ENCODE measurements at regions not wholly inside any gene's neighbourhood (a gene's known extent, or its start where the extent isn't known, plus 50 kb on each side); places are given as distances from the start of the nearest gene placed in this dataset.

DNA sequence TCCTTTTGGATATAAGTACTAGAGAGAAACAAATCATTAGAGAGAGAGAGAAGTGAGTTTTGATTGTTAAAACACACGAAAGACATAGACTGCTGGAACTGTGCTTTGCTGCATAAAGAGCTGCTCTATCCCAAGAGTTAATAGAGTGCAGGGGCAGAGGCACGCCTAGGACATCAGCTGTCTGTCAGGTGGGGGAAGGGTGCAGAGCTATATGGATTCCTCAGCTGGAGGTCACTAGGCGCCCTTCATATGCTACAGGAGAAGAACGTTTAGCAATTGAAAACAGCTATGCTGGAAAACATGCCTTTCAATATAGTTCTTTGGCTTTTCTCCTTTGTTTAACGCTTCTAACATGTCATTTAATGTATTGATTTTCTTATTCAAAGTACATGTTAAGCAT lies 169.0 kb upstream of the MCHR2 start:
- TF ChIP-seq, protein P1, sequence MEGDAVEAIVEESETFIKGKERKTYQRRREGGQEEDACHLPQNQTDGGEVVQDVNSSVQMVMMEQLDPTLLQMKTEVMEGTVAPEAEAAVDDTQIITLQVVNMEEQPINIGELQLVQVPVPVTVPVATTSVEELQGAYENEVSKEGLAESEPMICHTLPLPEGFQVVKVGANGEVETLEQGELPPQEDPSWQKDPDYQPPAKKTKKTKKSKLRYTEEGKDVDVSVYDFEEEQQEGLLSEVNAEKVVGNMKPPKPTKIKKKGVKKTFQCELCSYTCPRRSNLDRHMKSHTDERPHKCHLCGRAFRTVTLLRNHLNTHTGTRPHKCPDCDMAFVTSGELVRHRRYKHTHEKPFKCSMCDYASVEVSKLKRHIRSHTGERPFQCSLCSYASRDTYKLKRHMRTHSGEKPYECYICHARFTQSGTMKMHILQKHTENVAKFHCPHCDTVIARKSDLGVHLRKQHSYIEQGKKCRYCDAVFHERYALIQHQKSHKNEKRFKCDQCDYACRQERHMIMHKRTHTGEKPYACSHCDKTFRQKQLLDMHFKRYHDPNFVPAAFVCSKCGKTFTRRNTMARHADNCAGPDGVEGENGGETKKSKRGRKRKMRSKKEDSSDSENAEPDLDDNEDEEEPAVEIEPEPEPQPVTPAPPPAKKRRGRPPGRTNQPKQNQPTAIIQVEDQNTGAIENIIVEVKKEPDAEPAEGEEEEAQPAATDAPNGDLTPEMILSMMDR (conservative IDR thresholded peaks at IDR 0.05; ENCODE audit: low read depth), result no peak
- DNase-seq (ENCODE audit: low spot score), result no peak
- POLR2A ChIA-PET (ENCODE audit: low non-redundant PET), result no interaction called here
- CTCF ChIA-PET, result no interaction called here
- no peak overlapping the region for H3K27ac ChIP-seq

- ChIA-PET CTCF (interaction anchor here (0.7 kb wide), 1 partner anchor 495 kb away, joined by 3 read pairs; no protein-coding TSS in a partner anchor), POLR2A (ENCODE audit: low non-redundant PET) (no interaction called here)
These were observed 167.9 kb upstream of the MCHR2 start for GRCh38 chr6:100161782-100162365.

DNA sequence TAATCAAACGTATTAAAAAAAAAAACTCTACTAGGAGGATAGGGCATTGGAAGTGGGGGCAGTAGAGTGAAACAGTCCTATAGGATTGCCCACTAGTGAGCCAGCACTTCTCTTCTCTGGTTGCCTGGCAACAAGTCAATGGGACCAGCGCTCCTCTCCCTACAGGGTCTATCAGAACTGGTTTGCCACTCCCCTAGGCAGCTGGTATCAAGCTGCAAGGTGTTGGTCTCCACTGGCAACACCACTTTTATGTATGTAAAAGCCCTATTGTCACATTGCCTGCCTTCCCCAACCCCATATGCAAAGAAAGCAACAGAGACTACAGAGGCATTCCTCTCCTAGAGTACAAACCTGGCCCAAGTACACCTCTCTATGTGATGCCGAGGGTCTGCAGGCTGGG lies 166.9 kb upstream of the MCHR2 start:
- TF ChIP-seq, protein P1 (conservative IDR thresholded peaks at IDR 0.05; ENCODE audit: low read depth), result no peak
- H3K27ac ChIP-seq, result no peak overlapping the region
- CTCF ChIA-PET, result no interaction called here
- DNase-seq (ENCODE audit: low spot score), result no peak
- POLR2A ChIA-PET (ENCODE audit: low non-redundant PET), result no interaction called here

More at GRCh38 chr6:100161782-100162365, 167.9 kb upstream of the MCHR2 start:
- H3K27ac ChIP-seq, result no peak overlapping the region
- TF ChIP-seq, protein P1 (conservative IDR thresholded peaks at IDR 0.05; ENCODE audit: low read depth), result no peak
- DNase-seq (ENCODE audit: low spot score), result no peak

- H3K27ac ChIP-seq, result no peak overlapping the region
- CTCF ChIA-PET, result no interaction called here
- POLR2A ChIA-PET (ENCODE audit: low non-redundant PET), result no interaction called here
- TF ChIP-seq, protein P1 (conservative IDR thresholded peaks at IDR 0.05; ENCODE audit: low read depth), result no peak
- DNase-seq (ENCODE audit: low spot score), result no peak
These were observed 161.1 kb upstream of the MCHR2 start for GRCh38 chr6:100155141-100155540.

- DNase-seq (ENCODE audit: low spot score), result no peak
These were observed 159.7 kb upstream of the MCHR2 start for GRCh38 chr6:100153636-100154275.

GRCh38 chr6:100152201-100152600 lies 158.2 kb upstream of the MCHR2 start:
- POLR2A ChIA-PET (ENCODE audit: low non-redundant PET), result no interaction called here
- DNase-seq (ENCODE audit: low spot score), result no peak
- H3K27ac ChIP-seq, result no peak overlapping the region
- CTCF ChIA-PET, result interaction anchor here (0.6 kb wide), 2 partner anchors 194 to 1189 kb away, joined by 3 to 4 read pairs; no protein-coding TSS in a partner anchor
- TF ChIP-seq, protein P1 (conservative IDR thresholded peaks at IDR 0.05; ENCODE audit: low read depth), result no peak

More at GRCh38 chr6:100153636-100154275, 159.7 kb upstream of the MCHR2 start:
- TF ChIP-seq, protein P1 (conservative IDR thresholded peaks at IDR 0.05; ENCODE audit: low read depth), result no peak
- no peak overlapping the region for H3K27ac ChIP-seq
- ChIA-PET POLR2A (ENCODE audit: low non-redundant PET) (no interaction called here), CTCF (no interaction called here)
